OCI-LY7 (cell line): ENCODE measurements at regions not wholly inside any gene's neighbourhood (a gene's known extent, or its start where the extent isn't known, plus 50 kb on each side); places are given as distances from the start of the nearest gene placed in this dataset.

Source experiments
- BruUV-seq: library from RNA; stranded (reverse); fragments of 400-500 nt; replicated peaks from 2 replicates; lab custom pipeline; 2021; lab: Mats Ljungman, UMichigan
- CTCF ChIA-PET: fragments of 300-600 bp; sonication (Branson Sonifier 250); formaldehyde crosslinking; loops from one replicate; lab custom pipeline; 2022; ENCODE audit warnings: antibody characterized with exemption; ENCODE audit not compliant: unreplicated experiment; lab: Charles Lee
- POLR2A ChIA-PET: fragments of 300-600 bp; sonication (Branson Sonifier 250); formaldehyde crosslinking; loops from one replicate; lab custom pipeline; 2022; ENCODE audit warnings: antibody characterized with exemption; lab: Charles Lee
- DNase-seq: peaks from one replicate; pipeline ENCODE4 v3.0.0-alpha.2; 2015; ENCODE audit warnings: low spot score
- H2AFZ ChIP-seq: fragments of 200-600 bp; sonication (generic), shearing (Covaris generic); 2 replicates; pipeline ENCODE4 v1.6.1; 2014; ENCODE audit warnings: mild to moderate bottlenecking, antibody characterized with exemption, low read length, moderate library complexity
- H3K27ac ChIP-seq: fragments of 200-600 bp; sonication (generic); 2 replicates; pipeline ENCODE4 v1.5.1; 2014; ENCODE audit warnings: mixed run types, low read depth, mild to moderate bottlenecking, moderate library complexity, low read length, inconsistent platforms; ENCODE audit not compliant: poor library complexity, severe bottlenecking
- H3K36me3 ChIP-seq: fragments of 200-600 bp; sonication (generic); 2 replicates; pipeline ENCODE4 v1.6.1; 2014; ENCODE audit warnings: mild to moderate bottlenecking, antibody characterized with exemption, low read length, moderate library complexity, mixed read lengths; ENCODE audit not compliant: insufficient read depth
- H3K4me1 ChIP-seq: fragments of 200-600 bp; sonication (generic); 2 replicates; pipeline ENCODE4 v1.5.1; 2014; ENCODE audit warnings: mild to moderate bottlenecking, low read length; ENCODE audit not compliant: insufficient read depth, poor library complexity, severe bottlenecking
- H3K4me2 ChIP-seq: fragments of 200-600 bp; sonication (generic); 2 replicates; pipeline ENCODE4 v1.6.1; 2014; ENCODE audit warnings: mild to moderate bottlenecking, low read length
- H3K4me3 ChIP-seq: fragments of 200-600 bp; sonication (generic); 2 replicates; pipeline ENCODE4 v1.5.1; 2014; ENCODE audit warnings: mild to moderate bottlenecking, low read depth, low read length; ENCODE audit not compliant: poor library complexity, severe bottlenecking
- H3K79me2 ChIP-seq: fragments of 200-600 bp; sonication (generic); 2 replicates; pipeline ENCODE4 v1.6.1; 2016; ENCODE audit warnings: low read depth, mild to moderate bottlenecking, low read length, moderate library complexity, mixed read lengths; ENCODE audit not compliant: insufficient read depth
- H3K9me2 ChIP-seq: fragments of 200-600 bp; sonication (generic); 2 replicates; pipeline ENCODE4 v1.6.1; 2016; ENCODE audit warnings: mild to moderate bottlenecking, low read length, mixed read lengths; ENCODE audit not compliant: insufficient read depth
- H3K9me3 ChIP-seq: fragments of 200-600 bp; sonication (generic); 2 replicates; pipeline ENCODE4 v1.6.1; 2014; ENCODE audit warnings: mild to moderate bottlenecking, mixed run types, low read length, mixed read lengths
- H4K20me1 ChIP-seq: fragments of 200-600 bp; sonication (generic); 2 replicates; pipeline ENCODE4 v1.6.1; 2014; ENCODE audit warnings: mild to moderate bottlenecking, antibody characterized with exemption, low read length, moderate library complexity, mixed read lengths; ENCODE audit not compliant: insufficient read depth
- EZH2phosphoT487 ChIP-seq: fragments of 200-600 bp; sonication (generic); IDR thresholded peaks from 2 replicates; pipeline ENCODE4 v1.6.1; 2018; ENCODE audit warnings: low read depth, borderline replicate concordance, mild to moderate bottlenecking, mixed run types, antibody characterized with exemption, low read length, moderate library complexity, mixed read lengths
- intact Hi-C: fragments of 100-400 bp; cut with micrococcal nuclease; formaldehyde crosslinking; loops from one replicate; pipeline ENCODE4 v1.10.0; 2022; ENCODE audit not compliant: unreplicated experiment
- TF ChIP-seq, protein P1 (sequence below): fragments of 200-600 bp; sonication (generic); conservative IDR thresholded peaks from 2 replicates; pipeline ENCODE4 v1.5.1; 2014; ENCODE audit warnings: mild to moderate bottlenecking, antibody characterized with exemption, low read length, moderate library complexity, mixed read lengths

DNA sequence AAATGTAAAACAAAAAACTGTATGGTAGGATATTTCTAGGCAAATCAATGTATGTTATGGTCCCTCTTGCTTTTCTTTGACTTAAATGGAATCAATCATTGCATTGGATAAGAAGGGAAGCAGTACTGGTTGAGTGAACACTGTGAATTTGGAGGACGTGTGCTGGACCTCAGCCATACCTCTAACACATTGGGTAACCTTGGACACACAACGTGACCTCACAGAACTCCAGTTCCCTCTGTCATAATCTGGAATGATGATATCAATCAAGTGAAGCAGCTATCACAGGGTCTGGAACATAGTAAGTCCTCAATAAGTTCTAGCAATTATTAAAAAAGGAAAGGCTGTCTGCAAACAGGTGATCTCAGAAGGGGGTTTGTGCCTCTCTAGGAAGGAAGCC is 474.9 kb upstream of the TCF4 start:
- CTCF ChIA-PET: no interaction called here
- POLR2A ChIA-PET: no interaction called here

DNA sequence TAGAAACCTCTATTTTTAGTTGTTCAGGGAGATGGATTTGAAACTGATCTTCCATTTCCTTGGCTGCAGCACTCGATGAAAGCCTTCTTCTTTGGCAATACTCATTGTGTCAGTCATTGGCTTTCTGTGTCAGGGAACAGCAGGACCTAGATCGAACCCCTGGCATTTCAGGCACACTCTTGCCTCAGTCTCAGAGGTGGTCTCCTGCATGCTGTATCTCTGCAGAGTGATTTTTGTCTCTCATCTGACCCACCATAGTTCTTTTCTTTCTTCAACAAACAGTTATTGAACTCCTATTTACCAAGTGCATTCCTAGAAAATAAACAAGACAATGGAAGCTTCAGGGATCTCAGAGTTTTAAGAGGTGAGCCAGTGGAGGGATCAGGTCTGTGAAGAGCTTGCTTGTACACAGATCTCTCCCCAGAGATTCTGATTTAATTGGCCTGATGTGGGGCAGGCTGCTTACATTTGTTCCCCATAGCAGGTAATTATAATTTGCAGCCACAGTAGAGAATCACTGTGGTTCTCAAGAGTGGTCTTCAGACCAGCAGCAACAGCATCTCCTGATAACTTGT is 473.1 kb upstream of the TCF4 start:
- no peaks in the 10 kb centered on the region for H4K20me1 ChIP-seq
- H3K9me2 ChIP-seq: no peaks in the 10 kb centered on the region
- H3K9me3 ChIP-seq: no peaks in the 10 kb centered on the region
- BruUV-seq: no TSS peak
- POLR2A ChIA-PET: no interaction called here
- intact Hi-C loops: no loop called here
- DNase-seq: no peak
- no peak overlapping the region for H3K4me2 ChIP-seq
- no peak overlapping the region for H3K27ac ChIP-seq
- CTCF ChIA-PET: no interaction called here
- no peaks in the 10 kb centered on the region for H3K36me3 ChIP-seq
- no peak for TF ChIP-seq EZH2phosphoT487
- TF ChIP-seq, protein P1, sequence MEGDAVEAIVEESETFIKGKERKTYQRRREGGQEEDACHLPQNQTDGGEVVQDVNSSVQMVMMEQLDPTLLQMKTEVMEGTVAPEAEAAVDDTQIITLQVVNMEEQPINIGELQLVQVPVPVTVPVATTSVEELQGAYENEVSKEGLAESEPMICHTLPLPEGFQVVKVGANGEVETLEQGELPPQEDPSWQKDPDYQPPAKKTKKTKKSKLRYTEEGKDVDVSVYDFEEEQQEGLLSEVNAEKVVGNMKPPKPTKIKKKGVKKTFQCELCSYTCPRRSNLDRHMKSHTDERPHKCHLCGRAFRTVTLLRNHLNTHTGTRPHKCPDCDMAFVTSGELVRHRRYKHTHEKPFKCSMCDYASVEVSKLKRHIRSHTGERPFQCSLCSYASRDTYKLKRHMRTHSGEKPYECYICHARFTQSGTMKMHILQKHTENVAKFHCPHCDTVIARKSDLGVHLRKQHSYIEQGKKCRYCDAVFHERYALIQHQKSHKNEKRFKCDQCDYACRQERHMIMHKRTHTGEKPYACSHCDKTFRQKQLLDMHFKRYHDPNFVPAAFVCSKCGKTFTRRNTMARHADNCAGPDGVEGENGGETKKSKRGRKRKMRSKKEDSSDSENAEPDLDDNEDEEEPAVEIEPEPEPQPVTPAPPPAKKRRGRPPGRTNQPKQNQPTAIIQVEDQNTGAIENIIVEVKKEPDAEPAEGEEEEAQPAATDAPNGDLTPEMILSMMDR: no peak
- H2AFZ ChIP-seq: no peak overlapping the region
- no peaks in the 10 kb centered on the region for H3K4me1 ChIP-seq
- no peak overlapping the region for H3K4me3 ChIP-seq
- H3K79me2 ChIP-seq: no peaks in the 10 kb centered on the region

More for the DNA sequence above, 474.9 kb upstream of the TCF4 start:
- Histone ChIP-seq H3K36me3 (no peaks in the 10 kb centered on the region), H3K4me2 (no peak overlapping the region), H3K4me1 (no peaks in the 10 kb centered on the region), H3K4me3 (no peak overlapping the region), H3K79me2 (no peaks in the 10 kb centered on the region), H2AFZ (no peak overlapping the region), H4K20me1 (no peaks in the 10 kb centered on the region), H3K27ac (no peak overlapping the region), H3K9me3 (no peaks in the 10 kb centered on the region), H3K9me2 (no peaks in the 10 kb centered on the region)
- BruUV-seq: no TSS peak
- no peak for DNase-seq
- TF ChIP-seq EZH2phosphoT487: no peak
- TF ChIP-seq, protein P1: no peak
- intact Hi-C loops: no loop called here

DNA sequence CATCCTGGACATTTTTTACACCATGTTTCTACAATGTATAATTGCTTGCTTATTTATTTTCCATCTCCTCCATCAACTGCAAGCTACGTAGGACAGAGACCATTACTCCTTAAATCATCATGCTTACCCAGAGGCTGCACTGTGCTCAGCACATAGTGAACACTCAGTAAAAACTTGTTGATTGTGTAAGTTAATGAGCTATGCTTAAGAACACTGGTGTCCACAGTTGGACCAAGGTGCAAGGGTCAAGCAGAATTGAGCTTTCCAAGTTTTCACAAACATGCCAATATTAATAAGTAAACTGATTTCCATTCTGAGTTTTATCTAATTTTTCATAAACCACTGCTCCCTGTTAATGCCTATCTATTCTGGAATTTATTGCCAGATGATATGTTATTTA is 464.2 kb upstream of the TCF4 start:
- no TSS peak for BruUV-seq
- CTCF ChIA-PET: no interaction called here
- DNase-seq: no peak
- POLR2A ChIA-PET: interaction anchor here (0.6 kb wide), 1 partner anchor 1675 kb away, joined by 3 read pairs; no protein-coding TSS in a partner anchor
- no peaks in the 10 kb centered on the region for H3K36me3 ChIP-seq
- H3K79me2 ChIP-seq: no peaks in the 10 kb centered on the region
- H3K4me1 ChIP-seq: no peaks in the 10 kb centered on the region
- no peak overlapping the region for H3K4me3 ChIP-seq
- no peaks in the 10 kb centered on the region for H3K9me3 ChIP-seq
- no peaks in the 10 kb centered on the region for H3K9me2 ChIP-seq
- intact Hi-C loops: no loop called here
- no peaks in the 10 kb centered on the region for H4K20me1 ChIP-seq
- H3K4me2 ChIP-seq: no peak overlapping the region
- no peak overlapping the region for H3K27ac ChIP-seq
- TF ChIP-seq, protein P1: no peak
- no peak for TF ChIP-seq EZH2phosphoT487
- H2AFZ ChIP-seq: no peak overlapping the region
